HG02852 (cell line): ENCODE measurements at regions not wholly inside any gene's neighbourhood (a gene's known extent, or its start where the extent isn't known, plus 50 kb on each side); places are given as distances from the start of the nearest gene placed in this dataset.
"Not testable (repeated sequence)": the region's sequence is repeated elsewhere in the genome, so short reads cannot be mapped to it uniquely, and the experiment has no call there.

Source experiments
- ATAC-seq: cut with Tn5 transposase; IDR thresholded peaks from one replicate; pipeline ENCODE4 v1.9.1; 2021; ENCODE audit warnings: mild to moderate bottlenecking, moderate library complexity; ENCODE audit not compliant: unreplicated experiment

GRCh38 chr11:23453522-23453921 is 593.2 kb upstream of the CCDC179 start:
- ATAC-seq, result no peak

- no peak for ATAC-seq
These were observed 595.1 kb upstream of the CCDC179 start for GRCh38 chr11:23455321-23455891.

GRCh38 chr11:23457641-23458040 is 597.4 kb upstream of the CCDC179 start:
- ATAC-seq, result no peak

- no peak for ATAC-seq
These were observed 611.6 kb upstream of the CCDC179 start for GRCh38 chr11:23471878-23472277.

DNA sequence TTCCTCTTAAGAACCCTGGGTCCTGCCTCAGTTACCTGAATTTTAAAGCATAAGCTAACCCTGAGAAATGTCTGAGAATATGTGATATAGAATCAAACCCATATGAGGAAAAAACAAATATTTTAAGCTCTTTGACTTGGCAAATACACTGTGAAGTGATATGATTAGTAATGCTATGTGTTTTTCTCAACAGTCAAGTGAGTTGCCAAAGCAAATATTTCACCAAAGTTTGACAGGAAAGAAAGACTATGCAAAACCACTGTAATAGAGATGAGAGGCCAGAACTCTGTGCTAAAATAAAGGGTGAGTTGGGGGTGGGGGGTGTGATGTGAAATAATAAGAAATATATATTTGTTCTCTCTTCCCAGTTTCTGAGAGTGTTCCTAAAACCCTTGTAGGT is 613.5 kb upstream of the CCDC179 start:
- ATAC-seq, result no peak

- ATAC-seq, result no peak
These were observed 620.5 kb upstream of the CCDC179 start for GRCh38 chr11:23480736-23481135.

DNA sequence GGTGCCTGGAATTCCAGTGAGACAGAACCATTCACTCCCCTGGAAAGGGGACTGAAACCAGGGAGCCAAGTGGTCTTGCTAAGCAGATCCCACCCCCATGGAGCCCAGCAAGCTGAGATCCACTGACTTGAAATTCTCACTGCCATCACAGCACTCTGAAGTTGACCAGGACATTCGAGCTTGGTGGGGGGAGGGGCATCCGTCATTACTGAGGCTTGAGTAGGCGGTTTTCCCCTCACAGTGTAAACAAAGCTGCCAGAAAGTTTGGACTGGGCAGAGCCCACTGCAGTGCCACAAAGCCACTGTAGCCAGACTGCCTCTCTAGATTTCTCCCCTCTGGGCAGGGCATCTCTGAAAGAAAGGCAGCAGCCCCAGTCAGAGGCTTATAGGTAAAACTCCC is 623.9 kb upstream of the CCDC179 start:
- not testable (repeated sequence) for ATAC-seq

- ATAC-seq, result not testable (repeated sequence)
These were observed 624.3 kb upstream of the CCDC179 start for GRCh38 chr11:23484618-23485017.

GRCh38 chr11:23490557-23491235 is 630.4 kb upstream of the CCDC179 start:
- ATAC-seq, result no peak

- ATAC-seq, result no peak
These were observed 634.7 kb upstream of the CCDC179 start for GRCh38 chr11:23494981-23495380.

GRCh38 chr11:23496340-23496739 is 636.1 kb upstream of the CCDC179 start:
- ATAC-seq, result no peak

GRCh38 chr11:23497040-23497439 is 636.8 kb upstream of the CCDC179 start:
- ATAC-seq, result no peak

- ATAC-seq, result no peak
These were observed 642.1 kb upstream of the CCDC179 start for GRCh38 chr11:23502389-23502788.

DNA sequence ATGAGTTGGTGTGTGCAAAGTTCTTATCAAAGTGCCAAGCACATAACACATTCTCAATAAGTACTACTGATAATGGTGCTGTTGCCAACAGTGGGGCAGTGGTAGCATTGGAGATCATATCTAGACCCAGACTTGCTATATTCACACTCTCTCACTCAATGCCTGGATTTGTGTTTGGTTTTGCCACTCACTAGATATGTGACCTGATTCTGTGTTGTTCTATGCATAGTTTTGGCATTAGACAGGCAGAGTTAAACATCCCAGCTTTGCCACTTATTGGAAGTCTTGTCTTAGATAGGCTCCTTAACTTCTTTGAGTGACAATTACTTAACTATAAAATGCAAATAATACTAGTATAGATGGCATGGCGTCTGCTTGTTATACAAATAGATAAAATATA is 642.6 kb upstream of the CCDC179 start:
- ATAC-seq, result no peak

- ATAC-seq, result no peak
These were observed 648.7 kb upstream of the CCDC179 start for GRCh38 chr11:23509023-23509422.

DNA sequence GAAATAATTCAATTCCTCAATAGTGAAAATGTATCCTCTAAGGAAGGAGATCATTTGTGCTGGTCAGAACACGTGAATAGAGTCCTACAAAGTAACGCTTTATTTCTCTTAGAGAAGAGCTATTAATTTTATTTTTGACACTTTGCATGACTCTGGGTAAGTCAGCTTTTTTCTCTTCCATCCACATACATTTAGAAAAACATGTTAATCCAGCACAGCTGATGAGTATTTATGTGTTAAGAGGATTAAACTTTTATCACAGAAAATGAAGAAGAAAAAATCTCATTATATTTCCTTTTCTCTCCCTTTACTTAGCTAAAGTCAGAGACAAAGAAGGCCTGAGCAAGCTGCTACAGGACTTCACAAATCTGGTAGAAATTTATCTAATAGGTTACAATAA is 649.5 kb upstream of the CCDC179 start:
- no peak for ATAC-seq

- no peak for ATAC-seq
These were observed 658.9 kb upstream of the CCDC179 start for GRCh38 chr11:23519194-23519593.

DNA sequence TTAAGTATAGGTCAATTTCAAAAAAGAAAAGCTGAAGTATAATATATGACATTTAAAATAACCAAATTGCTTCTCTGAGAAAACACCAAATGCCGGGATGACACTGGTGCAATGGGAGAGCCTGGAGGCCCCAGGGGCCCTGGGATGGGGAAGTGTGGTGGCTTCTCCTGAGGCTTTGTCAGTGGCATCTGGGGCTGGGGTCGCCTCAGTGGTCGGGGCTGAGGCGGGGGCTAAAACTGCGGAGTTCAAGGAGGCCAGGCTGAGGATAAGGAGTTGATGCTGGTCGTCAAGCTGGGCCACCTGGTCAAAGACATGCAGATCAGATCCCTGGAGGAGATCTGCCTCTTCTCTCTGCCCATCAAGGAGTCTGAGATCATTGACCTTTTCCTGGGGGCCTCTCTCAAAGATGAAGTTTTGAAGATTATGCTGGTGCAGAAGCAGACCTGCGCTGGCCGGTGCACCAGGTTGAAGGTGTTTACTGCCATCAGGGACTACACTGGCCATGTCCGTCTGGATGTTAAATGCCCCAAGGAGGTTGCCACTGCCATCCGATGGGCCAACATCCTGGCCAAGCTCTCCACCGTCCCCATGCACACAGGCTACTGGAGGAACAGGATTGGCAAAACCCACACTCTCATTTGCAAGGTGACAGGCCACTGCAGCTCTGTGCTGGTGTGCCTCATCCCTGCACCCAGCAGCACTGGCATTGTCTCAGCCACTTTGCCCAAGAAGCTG is 660.1 kb upstream of the CCDC179 start:
- no peak for ATAC-seq

DNA sequence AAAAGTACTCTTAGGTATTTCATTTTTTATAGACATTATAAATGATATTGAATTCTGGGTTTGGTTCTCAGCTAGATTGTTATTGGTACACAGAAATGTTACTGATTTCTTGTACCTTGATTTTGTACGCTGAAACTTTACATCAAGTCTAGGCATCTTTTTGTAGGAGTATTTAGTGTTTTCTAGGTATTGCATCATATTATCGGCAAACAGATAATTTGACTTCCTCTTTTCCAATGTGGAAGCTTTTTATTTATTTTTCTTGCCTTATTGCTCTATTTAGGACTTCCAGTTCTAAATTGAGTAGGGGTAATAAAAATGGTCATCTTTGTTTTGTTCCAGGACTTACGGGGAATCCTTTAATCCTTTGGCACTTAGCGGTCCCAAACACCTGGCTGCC is 676.6 kb upstream of the CCDC179 start:
- ATAC-seq, result no peak

DNA sequence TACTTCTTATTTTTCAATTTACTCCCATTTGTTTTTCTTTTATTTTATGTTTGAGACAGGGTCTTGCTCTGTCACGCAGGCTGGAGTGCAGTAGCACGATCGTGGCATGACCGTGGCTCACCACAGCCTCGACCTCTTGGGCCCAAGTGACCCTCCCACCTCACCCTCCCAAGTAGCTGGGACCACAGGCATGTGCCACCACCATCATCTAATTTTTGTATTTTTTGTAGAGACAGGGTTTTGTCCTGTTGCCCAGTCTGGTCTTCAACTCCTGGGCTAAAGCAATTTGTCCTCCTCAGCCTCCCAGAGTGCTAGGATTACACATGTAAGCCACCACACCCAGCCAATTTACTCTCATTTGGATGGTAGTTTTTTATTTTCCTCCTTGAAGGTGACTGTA is 679.3 kb upstream of the CCDC179 start:
- no peak for ATAC-seq

DNA sequence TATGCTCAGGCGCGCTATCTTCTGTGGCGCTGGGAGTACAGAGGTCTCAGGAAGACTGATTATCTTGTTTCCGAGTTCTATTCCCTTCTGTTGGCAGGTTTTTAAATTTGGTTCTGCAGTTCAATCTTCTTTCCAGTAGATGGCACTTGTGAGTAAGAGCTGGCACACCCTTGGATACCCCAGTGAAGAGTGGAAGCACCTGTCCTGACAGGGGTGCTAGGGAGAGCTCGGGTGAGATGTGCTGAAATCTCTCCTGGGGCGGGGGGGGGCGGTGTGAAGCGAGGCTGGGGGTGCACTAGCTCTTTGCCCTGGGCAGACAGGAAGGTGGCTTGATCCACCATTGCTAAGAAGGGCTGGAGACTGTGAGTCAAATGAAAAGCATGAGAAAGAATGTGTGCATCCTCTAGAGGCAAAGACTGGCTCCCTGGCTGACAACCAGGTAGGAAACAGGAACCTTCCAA is 679.9 kb upstream of the CCDC179 start:
- ATAC-seq, result peak; percentile 91

DNA sequence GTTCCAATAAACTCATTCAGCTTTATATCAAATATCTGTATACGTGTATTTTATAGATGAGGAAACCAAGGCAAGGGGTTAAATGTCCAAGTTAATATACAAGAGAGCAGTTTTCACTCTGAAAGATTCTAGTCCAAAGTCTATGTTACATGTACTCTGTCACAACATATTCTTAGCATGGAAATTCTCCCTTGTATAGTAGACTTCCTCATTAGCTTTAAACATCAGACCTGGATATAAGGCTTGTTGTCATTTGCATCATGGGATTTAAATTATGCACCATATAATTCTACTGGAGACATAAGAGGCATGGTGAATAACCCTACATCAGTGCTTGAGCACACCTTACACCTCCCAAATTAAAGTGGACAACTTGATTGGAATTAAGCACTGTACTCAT is 681.9 kb upstream of the CCDC179 start:
- no peak for ATAC-seq
